ENCODE measurements at regions not wholly inside any gene's neighbourhood (a gene's known extent, or its start where the extent isn't known, plus 50 kb on each side); places are given as distances from the start of the nearest gene placed in this dataset.

- TF ChIP-seq POLR2AphosphoS5 (IDR thresholded peaks at IDR 0.05) (no peak), CTCF (IDR thresholded peaks at IDR 0.05) (no peak)
Measured at GRCh38 chr2:64910523-64910922, 78.7 kb upstream of the SLC1A4 start.
